ENCODE measurements at regions not wholly inside any gene's neighbourhood (a gene's known extent, or its start where the extent isn't known, plus 50 kb on each side); places are given as distances from the start of the nearest gene placed in this dataset.

DNA sequence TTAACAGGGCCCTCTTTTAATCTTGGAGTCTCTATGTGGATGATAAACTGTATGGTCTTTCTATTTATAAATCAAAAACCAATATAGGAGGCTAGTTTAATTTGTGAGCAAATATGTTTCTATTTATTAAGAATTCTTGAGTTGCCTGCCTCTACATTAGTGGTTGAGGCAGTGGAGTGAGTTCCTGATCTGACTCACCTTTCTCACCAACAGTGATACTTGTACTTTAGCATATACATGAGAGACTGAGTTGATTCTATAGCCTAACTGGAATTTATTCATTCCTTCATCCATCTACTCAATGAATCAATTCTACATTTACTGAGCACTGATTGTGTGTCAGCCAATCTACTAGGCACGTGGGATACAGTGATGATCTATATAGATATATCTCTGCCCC lies 126.9 kb downstream of the TRMT11 start:
- no peak for TF ChIP-seq CTCF (IDR thresholded peaks at IDR 0.05; ENCODE audit: insufficient read depth, low read depth, low read length)
- no peak for TF ChIP-seq EZH2 (IDR thresholded peaks at IDR 0.05; ENCODE audit: insufficient read depth, low read length)
